ENCODE measurements at regions not wholly inside any gene's neighbourhood (a gene's known extent, or its start where the extent isn't known, plus 50 kb on each side); places are given as distances from the start of the nearest gene placed in this dataset.

- TF ChIP-seq CTCF (IDR thresholded peaks at IDR 0.05; ENCODE audit: low read depth, low read length) (no peak), POLR2A (IDR thresholded peaks at IDR 0.05; ENCODE audit: extremely low read depth, insufficient read length) (no peak), MYC (IDR thresholded peaks at IDR 0.05; ENCODE audit: low read depth, low read length) (no peak)
- TF ChIP-seq, protein P1, sequence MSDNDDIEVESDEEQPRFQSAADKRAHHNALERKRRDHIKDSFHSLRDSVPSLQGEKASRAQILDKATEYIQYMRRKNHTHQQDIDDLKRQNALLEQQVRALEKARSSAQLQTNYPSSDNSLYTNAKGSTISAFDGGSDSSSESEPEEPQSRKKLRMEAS (IDR thresholded peaks at IDR 0.05; ENCODE audit: low read depth, low read length), result no peak
Measured at GRCh38 chr21:34213959-34214358, 140.6 kb downstream of the MRPS6 start.

All from NB4 (cell line).